GM21786 (cell line): ENCODE measurements at regions not wholly inside any gene's neighbourhood (a gene's known extent, or its start where the extent isn't known, plus 50 kb on each side); places are given as distances from the start of the nearest gene placed in this dataset.
"Not testable (repeated sequence)": the region's sequence is repeated elsewhere in the genome, so short reads cannot be mapped to it uniquely, and the experiment has no call there.

Experiments
- ATAC-seq: cut with Tn5 transposase; IDR thresholded peaks from one replicate; pipeline ENCODE4 v1.9.1; 2021; ENCODE audit not compliant: unreplicated experiment

DNA sequence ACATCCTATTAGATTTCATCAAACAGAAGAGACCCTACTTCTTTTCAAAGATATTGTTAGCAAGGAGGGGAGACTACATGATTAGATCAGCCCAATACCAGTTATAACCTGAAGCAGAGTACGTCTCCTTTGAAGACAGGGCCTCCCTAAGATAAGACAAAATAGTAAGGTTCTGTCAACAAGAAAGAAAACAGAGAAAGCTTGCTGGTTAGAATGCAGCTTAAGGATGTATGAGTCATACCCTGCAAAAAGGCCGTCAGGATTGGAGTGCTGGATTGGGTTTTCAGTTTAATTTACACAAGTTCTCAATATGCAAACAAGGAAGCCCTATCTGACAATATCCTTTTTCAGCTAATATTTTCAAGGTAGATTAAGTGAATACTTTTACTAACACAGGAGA, 1581.2 kb upstream of the WWC1 start:
- ATAC-seq, result no peak

DNA sequence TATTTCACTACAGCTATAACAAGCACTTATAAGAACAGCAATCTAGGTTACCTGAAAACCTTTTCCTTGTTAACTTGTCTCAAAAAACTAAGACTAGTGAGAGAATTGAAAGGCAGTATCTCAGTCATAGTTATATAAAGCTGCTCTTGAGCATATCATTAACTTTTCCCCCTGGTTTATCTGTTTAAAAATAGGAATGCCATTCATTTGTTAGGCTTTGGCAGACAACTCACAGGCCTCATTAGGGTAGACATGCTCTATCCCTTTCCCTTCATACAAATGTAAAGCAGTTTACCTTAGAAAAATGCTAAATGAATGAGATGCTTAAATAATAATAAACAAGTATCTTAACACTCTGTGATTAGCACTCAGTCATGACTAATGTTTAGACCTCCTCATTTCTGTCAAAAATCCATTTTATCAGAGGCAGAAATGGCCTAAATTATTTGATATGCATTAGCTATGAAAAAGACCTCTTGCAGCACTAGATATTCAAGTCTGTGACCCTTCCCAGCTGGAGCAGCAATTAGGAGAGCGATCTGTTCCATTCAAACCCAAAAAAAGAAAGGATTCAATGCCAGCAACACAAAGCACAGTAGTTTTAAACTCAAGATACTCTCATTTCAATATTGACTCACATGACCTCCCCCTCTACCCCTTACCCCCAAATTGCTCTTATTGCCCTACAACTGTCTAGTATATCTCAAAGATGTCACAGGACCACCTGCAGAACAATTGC, 1578.8 kb upstream of the WWC1 start:
- no peak for ATAC-seq

DNA sequence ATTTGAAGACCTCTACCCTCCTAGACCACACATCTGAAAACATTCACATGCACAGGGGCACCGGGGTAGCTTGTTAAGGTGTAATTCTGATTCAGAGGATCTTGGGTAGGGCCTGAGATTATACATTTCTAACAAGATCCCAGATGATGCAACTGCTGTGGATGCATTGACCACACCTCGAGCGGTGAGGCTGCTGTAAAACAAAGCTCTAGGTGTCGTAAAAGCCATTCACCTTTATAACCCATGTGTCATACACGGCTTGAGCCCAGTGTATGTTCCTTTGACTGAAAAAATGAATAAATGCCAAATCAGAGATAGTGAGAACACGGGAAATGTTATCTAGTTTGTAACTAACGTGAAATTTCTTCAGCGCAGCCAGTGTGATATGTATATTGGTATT, 1578.2 kb upstream of the WWC1 start:
- ATAC-seq, result no peak

DNA sequence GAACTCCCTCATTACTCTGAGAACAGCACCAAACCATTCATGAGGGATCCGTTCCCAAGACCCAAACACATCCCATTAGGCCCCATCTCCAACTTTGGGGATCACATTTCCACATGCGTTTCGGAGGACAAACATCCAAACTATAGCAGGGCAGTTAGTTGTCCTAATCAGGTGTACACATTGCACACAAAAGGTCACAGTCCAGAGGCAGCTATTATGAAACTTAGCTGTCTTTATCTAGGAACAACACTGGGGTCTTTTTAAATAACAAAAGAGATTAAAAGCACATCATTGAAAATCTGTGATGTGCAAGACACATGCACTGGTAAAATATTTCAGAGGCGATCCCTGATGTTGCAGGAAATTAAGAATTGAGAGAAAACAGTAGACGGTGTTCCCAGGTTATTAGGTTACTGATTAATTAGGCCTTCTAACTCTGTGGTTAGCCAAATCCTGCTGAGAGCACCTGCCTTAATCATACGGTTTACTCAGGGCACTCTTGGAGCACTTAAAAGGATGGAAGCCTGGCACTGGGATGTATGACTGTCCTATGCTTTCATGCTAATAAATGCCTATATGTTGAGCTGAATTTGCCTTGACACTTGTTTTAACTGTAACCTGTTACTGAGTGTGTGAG, 1574.5 kb upstream of the WWC1 start:
- ATAC-seq, result no peak

DNA sequence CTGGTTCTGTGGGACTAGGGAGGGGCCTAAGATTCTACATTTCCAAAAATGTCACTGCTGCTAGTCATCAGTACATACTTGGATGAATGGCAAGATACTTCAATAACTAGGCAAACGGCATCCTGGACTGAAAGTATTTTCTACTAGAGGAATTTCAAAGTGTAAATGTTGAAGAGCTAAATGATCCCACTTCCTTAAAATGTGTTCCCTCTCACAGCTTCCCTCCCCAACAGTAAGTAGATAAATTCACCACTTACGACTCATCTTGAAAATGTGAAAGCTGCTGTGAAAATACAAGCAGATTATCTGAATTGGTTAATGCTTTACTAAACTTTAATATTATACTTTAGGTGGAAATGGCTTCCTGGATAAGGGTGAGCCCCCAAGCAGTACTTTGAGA, 1571.5 kb upstream of the WWC1 start:
- no peak for ATAC-seq

DNA sequence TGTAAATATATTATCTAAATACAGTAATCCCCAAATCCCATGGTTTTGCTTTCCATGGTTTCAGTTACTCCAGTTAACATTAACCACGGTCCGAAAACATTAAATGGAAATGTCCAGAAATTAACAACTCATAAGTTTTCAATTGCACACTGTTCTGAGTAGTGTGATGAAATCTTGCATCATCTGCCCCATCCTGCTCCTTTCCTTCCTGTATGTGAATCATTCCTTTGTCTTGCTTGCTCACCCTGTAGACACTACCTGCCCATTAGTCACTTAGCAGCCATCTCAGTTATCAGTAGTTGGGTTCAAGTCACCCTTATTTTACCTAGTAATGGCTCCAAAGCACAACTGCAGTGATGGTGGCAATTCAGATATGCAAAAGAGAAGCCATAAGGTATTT, 1568.5 kb upstream of the WWC1 start:
- no peak for ATAC-seq

DNA sequence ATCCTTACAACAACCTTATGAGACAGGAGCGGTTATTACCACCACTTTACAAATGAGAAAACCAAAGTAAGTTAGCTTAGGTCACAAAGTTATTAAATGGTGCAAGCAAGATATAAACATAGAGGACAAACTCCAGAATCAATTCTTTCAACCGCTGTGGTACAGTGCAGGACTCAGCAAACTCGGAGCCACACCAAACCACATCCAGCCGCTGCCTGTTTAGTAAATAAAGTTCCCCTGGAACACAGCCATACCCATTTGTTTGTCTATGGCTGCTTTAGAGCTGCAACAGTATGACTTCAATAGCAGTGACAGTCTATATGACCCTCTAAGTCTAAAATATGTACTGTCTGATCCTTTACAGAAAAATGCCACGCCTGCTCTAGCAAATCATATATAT, 1567.2 kb upstream of the WWC1 start:
- ATAC-seq, result no peak

DNA sequence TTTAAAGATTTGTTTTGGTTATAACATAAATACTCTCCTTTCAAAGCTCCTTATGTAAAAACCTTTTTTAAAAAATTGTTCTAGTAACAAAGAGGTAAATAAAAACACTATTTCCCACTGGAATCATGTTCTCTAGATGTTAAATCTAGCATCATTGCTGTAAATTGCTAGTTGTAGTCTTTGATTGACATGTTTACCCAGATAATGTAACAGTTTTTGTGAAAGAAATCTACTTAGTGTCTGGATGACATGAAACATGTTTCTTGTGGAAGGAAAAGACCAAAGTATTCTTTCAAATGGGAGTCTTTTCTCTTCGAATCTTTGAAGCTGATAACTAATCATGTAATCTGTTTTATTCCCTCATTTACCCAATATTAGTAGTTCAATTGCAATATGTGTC, 1565.9 kb upstream of the WWC1 start:
- ATAC-seq, result no peak

DNA sequence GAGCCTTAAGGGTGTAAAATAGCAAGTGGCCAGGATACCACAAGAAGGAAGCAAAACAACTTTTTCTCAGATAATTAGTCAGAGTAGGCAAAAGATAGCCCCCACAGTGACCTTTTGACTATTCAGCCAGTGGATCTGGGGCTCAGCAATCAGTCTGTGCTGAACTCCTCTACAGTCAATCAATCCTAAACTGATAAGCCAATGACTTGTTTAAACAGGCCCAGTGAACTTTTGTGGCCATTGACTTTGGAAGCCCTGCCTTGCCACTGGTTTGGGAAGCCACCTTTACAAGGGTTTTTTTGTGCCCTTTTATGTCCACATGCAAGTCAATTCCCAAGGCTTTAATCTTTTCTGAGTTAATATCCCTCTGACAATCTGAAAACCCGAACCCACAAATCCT, 1565.0 kb upstream of the WWC1 start:
- ATAC-seq, result no peak

DNA sequence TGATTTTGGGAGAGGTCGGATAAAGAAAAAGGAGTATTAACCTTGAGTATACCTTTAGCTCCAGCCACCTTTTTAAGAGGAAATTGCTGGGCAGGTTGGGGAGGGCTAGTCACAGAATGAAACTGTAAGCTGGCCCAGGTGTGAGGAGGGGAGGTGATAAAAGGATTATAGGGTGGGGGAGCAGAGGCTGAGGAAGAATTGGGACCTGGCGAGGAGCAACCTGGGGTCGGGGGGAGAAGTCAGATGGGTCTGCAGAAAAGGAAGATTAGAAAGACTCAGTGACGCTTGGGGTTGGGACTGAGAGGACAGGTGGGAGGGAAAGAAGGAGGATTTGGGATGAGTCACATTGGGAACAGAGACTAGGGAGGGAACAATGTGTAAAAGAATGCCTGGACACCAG, 1548.5 kb upstream of the WWC1 start:
- not testable (repeated sequence) for ATAC-seq

DNA sequence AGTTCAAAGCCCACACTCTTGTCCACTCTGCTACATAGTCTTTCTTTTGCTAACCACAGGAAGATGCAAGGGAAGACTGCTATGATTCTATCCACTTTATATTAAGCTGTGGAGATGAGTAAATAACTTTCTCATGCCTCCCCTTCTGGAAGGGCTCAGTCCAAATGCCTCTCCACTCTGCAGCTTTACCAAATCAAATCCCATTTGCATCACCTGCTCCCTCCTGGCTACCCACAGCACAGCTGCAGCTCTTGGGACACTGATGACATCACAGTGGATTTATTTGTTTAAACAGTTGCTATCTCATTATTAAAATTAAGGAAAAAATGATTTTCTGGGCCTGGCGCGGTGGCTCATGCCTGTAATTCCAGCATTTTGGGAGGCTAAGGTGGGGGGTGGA, 1544.9 kb upstream of the WWC1 start:
- ATAC-seq, result no peak

DNA sequence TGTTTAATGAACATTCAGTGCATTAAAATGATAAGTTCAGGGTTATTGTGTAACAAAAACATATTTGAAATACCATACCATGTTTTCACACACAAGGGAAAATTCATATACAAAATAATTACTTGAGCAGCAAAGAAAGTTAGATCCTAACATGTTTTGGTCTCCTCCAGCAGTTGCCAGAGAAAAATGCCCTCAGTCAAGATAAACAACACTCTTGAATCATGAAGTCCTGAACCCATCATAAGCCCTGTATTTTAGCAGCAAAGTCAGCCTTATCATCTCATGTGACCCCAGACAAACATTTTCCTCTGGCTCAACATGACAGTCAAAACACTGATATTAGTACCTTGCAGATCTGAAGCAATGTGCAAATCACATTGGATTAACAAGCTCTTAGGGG, 1541.1 kb upstream of the WWC1 start:
- no peak for ATAC-seq

DNA sequence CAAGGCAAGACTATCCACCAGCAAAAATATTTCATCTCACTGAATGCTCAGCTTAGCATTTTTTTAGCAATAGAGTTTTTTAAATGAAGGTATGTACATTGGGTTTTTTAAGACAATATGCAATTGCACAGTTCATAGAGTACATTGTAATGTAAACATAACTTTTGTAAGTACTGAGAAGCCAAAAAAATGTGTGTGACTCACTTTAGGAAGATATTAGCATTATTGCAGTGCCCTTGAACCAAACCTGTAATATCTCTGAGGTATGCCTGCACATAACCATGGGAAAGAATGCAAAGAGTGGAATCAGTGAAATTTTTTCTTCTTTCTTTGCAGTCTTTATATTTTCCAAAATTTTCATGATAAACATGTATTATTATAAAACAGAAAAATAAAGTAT, 1533.3 kb upstream of the WWC1 start:
- ATAC-seq, result no peak

DNA sequence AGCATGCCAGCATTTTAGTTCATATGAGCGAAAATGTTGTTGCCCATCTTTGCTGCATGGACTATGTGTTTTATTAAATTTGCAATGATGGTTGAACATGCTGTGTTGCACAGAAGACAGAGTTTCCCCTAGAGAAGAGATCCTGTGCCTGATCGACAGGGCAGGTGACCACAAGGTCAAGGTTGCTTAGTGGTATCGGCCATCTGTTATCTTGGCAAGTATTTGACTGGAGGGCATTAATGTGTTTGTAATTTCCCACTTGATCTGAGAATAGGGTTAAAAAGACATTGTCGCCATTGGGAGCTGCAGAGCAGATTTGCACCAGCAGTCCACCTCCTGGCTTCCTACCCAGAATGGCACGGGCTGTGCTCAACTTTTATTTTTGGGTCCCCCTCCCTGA, 1523.6 kb upstream of the WWC1 start:
- ATAC-seq, result no peak

DNA sequence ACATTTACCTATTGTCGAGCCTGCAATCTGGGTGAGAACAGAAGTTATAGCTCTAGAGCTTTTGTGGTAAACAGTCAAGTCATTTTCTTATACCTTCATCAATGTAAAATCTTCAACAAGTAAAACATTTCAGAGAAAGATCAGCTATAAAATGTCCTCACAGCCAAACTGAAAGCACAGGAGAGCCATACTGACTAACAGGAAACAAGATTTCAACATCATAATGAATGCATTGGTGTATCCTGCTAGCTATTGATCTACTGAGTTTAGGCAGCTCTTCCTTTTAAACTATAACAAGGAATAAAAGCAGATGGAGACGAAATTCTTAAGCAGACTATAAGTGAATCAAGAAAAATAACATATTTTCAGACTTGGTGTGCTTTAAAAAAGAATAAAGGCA, 1522.9 kb upstream of the WWC1 start:
- ATAC-seq, result no peak

DNA sequence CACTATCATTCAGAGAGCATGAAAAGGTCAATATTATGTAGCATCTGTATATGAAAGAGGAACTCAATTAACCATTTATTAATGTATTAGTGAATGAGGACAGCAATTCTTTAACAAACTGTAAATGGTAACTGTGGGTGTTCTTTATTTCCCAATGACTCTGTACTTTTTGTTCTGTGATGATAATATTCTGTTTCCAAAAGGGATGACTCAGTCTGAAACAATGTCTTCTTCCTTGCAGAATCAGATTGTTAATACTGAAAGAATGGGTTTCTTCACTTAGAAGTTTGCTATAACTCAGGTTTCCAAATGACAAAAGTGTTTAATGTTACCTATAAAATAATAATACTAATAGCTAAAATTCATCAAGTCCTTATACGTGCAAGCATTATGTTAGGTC, 1518.7 kb upstream of the WWC1 start:
- no peak for ATAC-seq

DNA sequence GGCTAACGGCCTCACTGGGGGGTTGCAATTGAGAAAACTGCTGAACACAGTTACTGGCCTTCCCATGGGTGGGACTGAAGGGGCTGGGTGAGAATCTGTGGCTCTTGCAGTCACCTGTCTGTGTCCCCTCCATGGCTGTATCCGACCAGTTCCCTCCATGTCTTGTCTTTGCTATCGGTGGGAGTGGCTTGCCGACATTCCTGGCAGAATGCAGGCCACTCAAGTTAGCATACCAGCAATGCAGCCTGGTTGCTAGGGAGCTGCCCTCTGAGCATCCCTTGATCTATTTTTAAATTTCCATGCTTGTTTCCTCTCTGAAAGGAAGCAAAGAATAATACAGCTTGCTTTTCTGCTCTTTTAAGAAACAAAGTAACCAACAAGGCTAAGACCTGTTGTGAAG, 1509.7 kb upstream of the WWC1 start:
- no peak for ATAC-seq

DNA sequence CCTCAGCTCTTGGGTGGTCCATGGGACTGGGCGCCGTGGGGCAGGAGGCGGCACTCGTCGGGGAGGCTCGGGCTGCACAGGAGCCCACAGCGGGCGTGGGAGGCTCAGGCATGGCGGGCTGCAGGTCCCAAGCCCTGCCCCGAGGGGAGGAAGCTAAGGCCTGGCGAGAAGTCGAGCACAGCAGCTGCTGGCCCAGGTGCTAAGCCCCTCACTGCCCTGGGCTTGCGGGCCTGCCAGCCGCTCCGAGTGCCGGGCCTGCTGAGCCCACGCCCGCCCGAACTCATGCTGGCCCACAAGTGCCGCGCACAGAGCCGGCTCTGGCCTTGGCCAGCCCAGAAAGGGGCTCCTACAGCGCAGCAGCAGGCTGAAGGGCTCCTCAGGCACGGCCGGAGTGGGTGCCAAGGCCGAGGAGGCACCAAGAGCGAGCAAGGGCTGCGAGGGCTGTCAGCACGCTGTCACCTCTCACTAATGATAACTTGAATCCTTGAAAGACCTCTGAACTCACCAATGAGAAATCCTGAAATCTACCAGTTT, 1506.8 kb upstream of the WWC1 start:
- no peak for ATAC-seq

DNA sequence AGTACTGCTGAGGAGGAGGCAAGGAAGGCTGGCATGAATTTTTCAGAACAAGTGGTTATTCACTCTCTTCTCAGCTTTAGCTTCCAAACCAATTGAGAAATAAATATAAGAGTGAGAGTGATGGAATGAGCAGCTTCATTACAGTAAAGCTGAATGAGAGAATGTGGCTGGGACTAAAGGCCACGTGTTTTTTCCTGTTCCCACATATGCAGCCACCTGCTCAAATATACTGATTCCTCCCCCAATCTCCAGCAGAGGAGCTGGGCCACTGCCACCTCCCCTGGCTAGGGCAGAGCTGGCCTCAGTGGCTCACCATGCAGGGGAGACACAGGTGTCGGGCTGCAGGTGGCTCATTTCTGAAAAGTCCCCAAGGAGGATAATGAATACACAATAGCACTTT, 1505.3 kb upstream of the WWC1 start:
- no peak for ATAC-seq

DNA sequence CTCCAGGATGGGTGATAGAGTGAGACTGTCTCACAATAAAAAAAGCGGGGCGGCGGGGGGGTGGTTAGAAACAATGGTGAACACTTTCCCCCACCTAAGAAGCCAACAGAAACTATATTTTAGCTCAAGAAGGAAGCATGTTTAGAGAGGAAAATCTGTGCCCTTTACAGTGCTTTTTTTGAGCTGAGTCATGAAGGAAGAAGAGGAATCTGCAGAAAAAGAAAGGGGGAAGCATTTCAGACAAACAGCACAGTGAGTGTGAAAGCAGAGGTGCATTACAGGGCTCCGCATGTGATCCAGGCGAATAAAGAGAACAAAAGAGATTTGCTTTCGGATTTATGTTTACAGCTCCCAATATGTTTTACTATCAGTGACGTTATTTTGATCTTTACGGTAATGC, 1504.6 kb upstream of the WWC1 start:
- no peak for ATAC-seq

DNA sequence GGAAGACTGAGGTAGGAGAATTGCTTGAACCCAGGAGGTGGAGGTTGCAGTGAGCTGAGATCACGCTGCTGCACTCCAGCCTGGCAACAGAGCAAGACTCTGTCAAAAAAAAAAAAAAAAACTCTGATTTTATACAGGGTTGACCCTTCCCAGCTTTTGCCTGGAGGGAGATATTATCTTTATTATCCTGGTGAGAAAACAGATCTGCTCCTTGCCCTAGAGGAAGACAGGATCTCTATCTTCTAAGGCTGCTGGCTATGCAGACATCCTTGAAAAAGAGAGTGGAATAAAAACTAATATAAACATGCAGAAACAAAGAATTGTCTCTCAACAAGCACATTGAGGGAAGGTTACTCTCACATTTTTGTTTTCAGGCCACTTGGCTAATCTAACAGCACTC, 1503.4 kb upstream of the WWC1 start:
- no peak for ATAC-seq

DNA sequence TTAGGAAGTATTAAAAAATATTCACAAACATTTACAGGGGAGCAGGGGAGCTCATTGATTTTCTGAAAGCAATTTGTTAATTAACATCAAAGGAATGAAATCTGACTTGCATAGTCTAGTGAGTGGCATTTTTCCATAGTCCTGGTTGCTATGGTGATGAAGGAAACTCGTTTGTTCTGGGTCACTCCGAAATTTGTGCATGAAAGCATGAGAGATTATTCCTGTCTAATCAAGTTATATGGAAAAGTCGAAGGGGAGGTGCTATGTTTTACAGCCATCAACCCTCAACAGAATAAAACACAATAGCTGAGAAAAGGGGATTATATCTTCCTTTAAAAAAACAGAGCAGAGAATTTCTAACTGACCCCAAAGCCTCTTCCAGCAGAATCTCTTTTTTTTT, 1495.7 kb upstream of the WWC1 start:
- ATAC-seq, result no peak

DNA sequence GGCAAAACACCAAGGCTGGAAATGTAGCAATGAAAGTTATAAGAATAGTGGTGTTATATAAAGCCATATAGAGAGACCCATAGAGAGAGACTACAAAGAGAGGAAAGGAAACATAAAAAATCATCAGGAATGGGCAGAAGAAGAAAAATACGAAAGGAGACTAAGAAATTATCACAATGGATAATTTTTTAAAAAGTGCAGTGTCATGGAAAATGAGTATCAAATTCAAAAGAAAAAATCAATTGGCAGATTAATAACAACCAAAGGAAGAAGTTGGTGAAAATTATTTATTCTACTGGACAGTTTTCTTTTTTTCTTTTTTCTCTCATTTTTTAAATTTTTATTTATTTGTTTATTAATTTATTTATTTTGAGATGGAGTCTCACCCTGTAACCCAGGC, 1488.4 kb upstream of the WWC1 start:
- ATAC-seq, result no peak
